Thyroid gland (tissue), 4 donors: ENCODE measurements at regions not wholly inside any gene's neighbourhood (a gene's known extent, or its start where the extent isn't known, plus 50 kb on each side); places are given as distances from the start of the nearest gene placed in this dataset.

Source experiments
- DNase-seq, 2 donors: peaks; one replicate each; pipeline ENCODE4 v3.0.0-alpha.2; 2019
- H3K27ac ChIP-seq, 3 donors: fragments of 200-600 bp; sonication (generic); 1 replicate in 2 of 3; 2 replicates in 1 of 3; pipeline ENCODE4 v1.5.1; 2016 to 2019; ENCODE audit warnings: mild to moderate bottlenecking in 1 of 3, moderate library complexity in 1 of 3
- H3K27me3 ChIP-seq: fragments of 200-600 bp; sonication (generic); one replicate; pipeline ENCODE4 v1.5.1; 2019
- H3K36me3 ChIP-seq, 2 donors: fragments of 200-600 bp; sonication (generic); one replicate each; pipeline ENCODE4 v1.5.1; 2016 to 2019
- H3K4me1 ChIP-seq, 2 donors: fragments of 200-600 bp; sonication (generic); one replicate each; pipeline ENCODE4 v1.5.1; 2017 to 2019
- H3K4me3 ChIP-seq, 3 donors: fragments of 200-600 bp; sonication (generic); replicated peaks in 1 of 3; 1 replicate in 2 of 3; 2 replicates in 1 of 3; pipeline ENCODE4 v1.5.1; 2016; ENCODE audit warnings: mild to moderate bottlenecking in 1 of 3
- H3K9me3 ChIP-seq: fragments of 200-600 bp; sonication (generic); one replicate; pipeline ENCODE4 v1.5.1; 2017
- POLR2A ChIP-seq, 2 donors: fragments of 450-650 bp; IDR thresholded peaks; one replicate each; pipeline ENCODE4 v1.6.1; 2017; ENCODE audit warnings: antibody characterized with exemption in 2 of 2, mild to moderate bottlenecking in 2 of 2, moderate library complexity in 1 of 2
- WGBS, 2 donors: methylation state at CpG; one replicate each; pipeline ENCODE4 v1.1.5; 2017; 5-methylcytosine and 5-hydroxymethylcytosine counted together
- intact Hi-C: fragments of 100-400 bp; cut with DNase I; formaldehyde crosslinking; loops from one replicate; pipeline ENCODE4 v1.15.1; 2023
- TF ChIP-seq, protein P1 (sequence below), 6 experiments: fragments of 200-600 bp in 3 of 6; fragments of 450-650 bp in 3 of 6; sonication (generic) in 3 of 6; IDR thresholded peaks; one replicate each; pipeline ENCODE4 v1.5.1; 2016 to 2019; ENCODE audit warnings: antibody characterized with exemption in 6 of 6, mild to moderate bottlenecking in 2 of 6, inconsistent platforms in 1 of 6, moderate library complexity in 1 of 6

DNA sequence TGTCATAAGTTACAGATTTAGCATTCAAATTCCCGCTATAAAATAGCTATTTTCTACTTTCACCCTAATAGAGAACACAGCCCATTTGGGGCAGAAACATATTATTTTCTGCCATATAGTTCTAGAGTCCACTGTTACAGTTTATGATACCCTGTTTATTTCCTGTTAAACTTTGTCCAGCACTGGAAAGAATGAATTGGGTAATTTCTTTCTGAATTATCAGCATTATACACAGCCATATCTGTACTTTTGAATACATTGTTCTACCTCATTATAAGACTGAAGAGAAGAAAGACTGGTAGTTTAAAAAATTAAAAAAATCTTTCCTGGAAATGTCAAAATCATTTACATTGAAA lies 332.1 kb downstream of the DIRAS2 start:
- Histone ChIP-seq H3K36me3 (no peaks in the 10 kb centered on the region), H3K27me3 (no peaks in the 10 kb centered on the region), H3K4me1 (no peaks in the 10 kb centered on the region), H3K9me3 (no peaks in the 10 kb centered on the region), H3K27ac (no peak overlapping the region), H3K4me3 (no peak overlapping the region)
- TF ChIP-seq, protein P1, sequence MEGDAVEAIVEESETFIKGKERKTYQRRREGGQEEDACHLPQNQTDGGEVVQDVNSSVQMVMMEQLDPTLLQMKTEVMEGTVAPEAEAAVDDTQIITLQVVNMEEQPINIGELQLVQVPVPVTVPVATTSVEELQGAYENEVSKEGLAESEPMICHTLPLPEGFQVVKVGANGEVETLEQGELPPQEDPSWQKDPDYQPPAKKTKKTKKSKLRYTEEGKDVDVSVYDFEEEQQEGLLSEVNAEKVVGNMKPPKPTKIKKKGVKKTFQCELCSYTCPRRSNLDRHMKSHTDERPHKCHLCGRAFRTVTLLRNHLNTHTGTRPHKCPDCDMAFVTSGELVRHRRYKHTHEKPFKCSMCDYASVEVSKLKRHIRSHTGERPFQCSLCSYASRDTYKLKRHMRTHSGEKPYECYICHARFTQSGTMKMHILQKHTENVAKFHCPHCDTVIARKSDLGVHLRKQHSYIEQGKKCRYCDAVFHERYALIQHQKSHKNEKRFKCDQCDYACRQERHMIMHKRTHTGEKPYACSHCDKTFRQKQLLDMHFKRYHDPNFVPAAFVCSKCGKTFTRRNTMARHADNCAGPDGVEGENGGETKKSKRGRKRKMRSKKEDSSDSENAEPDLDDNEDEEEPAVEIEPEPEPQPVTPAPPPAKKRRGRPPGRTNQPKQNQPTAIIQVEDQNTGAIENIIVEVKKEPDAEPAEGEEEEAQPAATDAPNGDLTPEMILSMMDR (IDR thresholded peaks at IDR 0.05): no peak
- TF ChIP-seq POLR2A (IDR thresholded peaks at IDR 0.05): no peak
- DNase-seq: no peak
- intact Hi-C loops: no loop called here
- 94 to 100% methylated on average over 1 of the region's 1 CpG for WGBS, 2 donors

DNA sequence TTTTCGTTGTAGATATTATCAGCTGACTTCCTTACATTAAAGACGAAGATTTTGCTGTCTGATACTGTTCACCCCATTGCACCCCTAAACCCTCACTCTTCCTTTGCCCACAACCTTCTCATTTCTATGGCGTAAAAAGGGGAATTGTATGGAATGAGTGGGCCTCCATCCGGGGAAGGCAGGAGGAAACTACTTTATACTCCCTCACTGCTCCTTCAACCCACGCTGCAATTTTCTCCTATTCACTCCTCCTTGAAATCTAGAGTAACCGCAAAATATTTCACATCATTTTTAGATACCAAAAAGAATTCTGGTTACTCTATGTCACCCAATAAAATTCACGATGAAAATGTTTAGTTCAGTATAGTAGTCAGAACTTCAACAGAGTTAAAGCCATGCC lies 330.8 kb downstream of the DIRAS2 start:
- Histone ChIP-seq H3K4me3 (no peak overlapping the region), H3K9me3 (no peaks in the 10 kb centered on the region), H3K27me3 (no peaks in the 10 kb centered on the region), H3K36me3 (no peaks in the 10 kb centered on the region), H3K4me1 (no peaks in the 10 kb centered on the region), H3K27ac (no peak overlapping the region)
- TF ChIP-seq, protein P1 (IDR thresholded peaks at IDR 0.05): no peak
- TF ChIP-seq POLR2A (IDR thresholded peaks at IDR 0.05): no peak
- DNase-seq: no peak
- WGBS, 2 donors: 87 to 91% methylated on average over 7 of the region's 7 CpGs
- intact Hi-C loops: no loop called here

DNA sequence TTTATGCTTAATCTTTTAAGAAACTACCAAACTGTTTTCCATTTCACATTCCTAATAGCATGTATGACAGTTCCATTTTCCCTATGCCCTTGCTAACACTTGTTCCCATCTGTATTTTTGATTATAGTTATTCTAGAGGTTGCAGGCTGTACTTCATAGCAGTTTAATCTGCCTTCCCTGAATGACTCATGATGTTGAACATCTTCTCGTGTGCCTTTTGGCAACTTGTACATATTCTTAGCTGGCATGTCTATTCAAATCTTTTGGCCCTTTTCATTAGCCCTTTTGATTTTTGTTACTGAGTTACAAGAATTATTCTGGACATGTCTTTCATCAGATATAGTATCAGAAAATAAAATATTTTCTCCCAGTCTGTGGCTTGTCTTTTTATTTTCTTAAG lies 320.3 kb downstream of the DIRAS2 start:
- 64 to 74% methylated on average over 1 of the region's 1 CpG for WGBS, 2 donors
- no peak overlapping the region for H3K4me3 ChIP-seq
- TF ChIP-seq, protein P1 (IDR thresholded peaks at IDR 0.05): no peak
- no peaks in the 10 kb centered on the region for H3K27me3 ChIP-seq
- no peak overlapping the region for H3K27ac ChIP-seq
- H3K36me3 ChIP-seq: no peaks in the 10 kb centered on the region
- intact Hi-C loops: no loop called here
- peaks cover 6 to 11% of the 10 kb centered on the region in 2 donors for H3K4me1 ChIP-seq
- DNase-seq: no peak
- no peaks in the 10 kb centered on the region for H3K9me3 ChIP-seq

DNA sequence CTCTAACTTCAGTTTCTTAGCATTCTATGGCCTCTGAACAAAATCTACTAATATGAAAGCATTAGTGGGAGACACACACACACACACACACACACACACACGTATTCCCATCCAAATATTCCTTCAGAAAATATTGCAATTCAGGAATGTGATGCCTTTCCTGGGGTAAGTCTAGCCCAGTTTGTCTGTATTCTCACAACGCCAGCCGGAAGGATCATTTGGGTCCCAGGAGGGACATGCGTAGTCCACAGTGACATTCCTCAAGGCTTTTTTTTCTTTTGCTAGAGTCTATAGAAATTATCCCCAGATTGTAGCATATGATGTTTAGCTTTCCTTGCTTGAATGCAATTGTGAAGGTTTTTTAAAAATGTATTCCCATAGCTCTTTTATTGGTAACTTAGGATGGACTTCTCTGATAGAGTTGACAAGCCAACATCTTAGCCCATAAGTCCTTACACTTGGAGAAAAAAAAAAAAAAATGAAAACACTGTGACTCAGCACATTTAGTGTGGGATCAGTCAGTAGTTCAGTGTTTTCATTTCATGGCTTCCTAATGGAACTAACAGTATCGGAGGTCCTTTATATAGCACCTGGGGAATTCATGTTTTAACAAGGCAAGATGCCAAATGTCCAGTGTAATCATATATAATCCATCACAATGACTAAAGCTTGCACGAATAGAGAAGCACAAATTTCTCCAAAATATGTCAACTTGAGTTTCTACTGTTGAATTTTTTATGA lies 316.5 kb downstream of the DIRAS2 start:
- DNase-seq: no peak
- intact Hi-C loops: no loop called here
- Histone ChIP-seq H3K4me1 (peaks cover 0 to 7% of the 10 kb centered on the region in 2 donors), H3K27me3 (no peaks in the 10 kb centered on the region), H3K9me3 (no peaks in the 10 kb centered on the region), H3K36me3 (no peaks in the 10 kb centered on the region), H3K27ac (no peak overlapping the region), H3K4me3 (no peak overlapping the region)
- TF ChIP-seq, protein P1 (IDR thresholded peaks at IDR 0.05): no peak
- TF ChIP-seq POLR2A (IDR thresholded peaks at IDR 0.05): no peak
- 71 to 74% methylated on average over 6 of the region's 6 CpGs for WGBS, 2 donors

DNA sequence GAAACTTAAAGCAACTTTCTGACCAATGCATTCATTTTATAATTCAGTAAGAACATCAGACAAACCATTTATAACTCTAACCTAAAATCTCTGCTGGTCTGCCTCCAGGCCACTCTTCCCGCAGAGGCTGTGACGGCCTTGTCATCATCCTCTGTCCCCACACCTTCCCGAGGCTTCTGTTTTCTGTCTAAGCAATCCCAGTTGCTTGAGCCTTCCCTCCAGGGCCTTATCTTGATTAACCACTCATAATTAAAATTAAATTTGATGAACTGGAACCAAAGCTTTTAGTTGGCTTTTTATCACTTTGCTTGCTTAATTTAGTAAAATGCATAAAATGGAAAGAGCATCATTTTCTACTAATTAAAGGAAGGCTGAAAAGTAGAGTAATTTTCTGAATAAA lies 312.4 kb downstream of the DIRAS2 start:
- 81 to 86% methylated on average over 3 of the region's 3 CpGs for WGBS, 2 donors
- intact Hi-C loops: no loop called here
- H3K27me3 ChIP-seq: no peaks in the 10 kb centered on the region
- H3K27ac ChIP-seq: no peak overlapping the region
- no peaks in the 10 kb centered on the region for H3K9me3 ChIP-seq
- no peak for DNase-seq
- H3K36me3 ChIP-seq: no peaks in the 10 kb centered on the region
- TF ChIP-seq POLR2A (IDR thresholded peaks at IDR 0.05): no peak
- H3K4me3 ChIP-seq: no peak overlapping the region
- peaks cover 14 to 24% of the 10 kb centered on the region in 2 donors for H3K4me1 ChIP-seq
